GM18502 (cell line): ENCODE measurements at regions not wholly inside any gene's neighbourhood (a gene's known extent, or its start where the extent isn't known, plus 50 kb on each side); places are given as distances from the start of the nearest gene placed in this dataset.
"Not testable (repeated sequence)": the region's sequence is repeated elsewhere in the genome, so short reads cannot be mapped to it uniquely, and the experiment has no call there.

Experiments
- ATAC-seq: cut with Tn5 transposase; IDR thresholded peaks from one replicate; pipeline ENCODE4 v1.9.1; 2021; ENCODE audit warnings: mild to moderate bottlenecking; ENCODE audit not compliant: unreplicated experiment, poor library complexity

- no peak for ATAC-seq
Measured at GRCh38 chr6:55958790-55959189, 83.4 kb upstream of the BMP5 start.

- no peak for ATAC-seq
Measured at GRCh38 chr6:55957961-55958422, 82.6 kb upstream of the BMP5 start.

- no peak for ATAC-seq
Measured at GRCh38 chr6:55955684-55956083, 80.3 kb upstream of the BMP5 start.

- ATAC-seq, result no peak
Measured at GRCh38 chr6:55954436-55954835, 79.0 kb upstream of the BMP5 start.

GRCh38 chr6:55953335-55953734 lies 77.9 kb upstream of the BMP5 start:
- no peak for ATAC-seq

- ATAC-seq, result no peak
Measured at GRCh38 chr6:55950071-55950814, 74.9 kb upstream of the BMP5 start.

GRCh38 chr6:55943329-55943728 lies 67.9 kb upstream of the BMP5 start:
- no peak for ATAC-seq

GRCh38 chr6:55941702-55942101 lies 66.3 kb upstream of the BMP5 start:
- ATAC-seq, result no peak

GRCh38 chr6:55937951-55938690 lies 62.7 kb upstream of the BMP5 start:
- no peak for ATAC-seq

- no peak for ATAC-seq
Measured at GRCh38 chr6:55937261-55937947, 62.0 kb upstream of the BMP5 start.

- no peak for ATAC-seq
Measured at GRCh38 chr6:55931101-55931500, 55.7 kb upstream of the BMP5 start.

GRCh38 chr6:55927713-55928112 lies 52.3 kb upstream of the BMP5 start:
- ATAC-seq, result not testable (repeated sequence)

GRCh38 chr6:55925292-55925691 lies 49.9 kb upstream of the BMP5 start:
- no peak for ATAC-seq
